RWPE2 (cell line): ENCODE measurements at regions not wholly inside any gene's neighbourhood (a gene's known extent, or its start where the extent isn't known, plus 50 kb on each side); places are given as distances from the start of the nearest gene placed in this dataset.

ENCODE experiments used
- ATAC-seq: fragments of 200-7000 bp; cut with Tn5 transposase; 3 replicates; pipeline ENCODE4 v1.9.1; 2021; ENCODE audit warnings: low read depth
- DNase-seq: peaks from one replicate; pipeline ENCODE4 v3.0.0-alpha.2; 2020; ENCODE audit warnings: low spot score
- H3K27ac ChIP-seq: fragments of 450-650 bp; 2 replicates; pipeline ENCODE4 v1.5.1; 2017; ENCODE audit warnings: mild to moderate bottlenecking; ENCODE audit not compliant: poor library complexity, severe bottlenecking
- H3K27me3 ChIP-seq: fragments of 250-450 bp; sonication (Bioruptor Pico); 2 replicates; pipeline ENCODE4 v1.5.1; 2021; ENCODE audit warnings: mild to moderate bottlenecking, moderate library complexity; ENCODE audit not compliant: insufficient read depth, poor library complexity, severe bottlenecking
- H3K36me3 ChIP-seq: fragments of 250-450 bp; sonication (Bioruptor Pico); 2 replicates; pipeline ENCODE4 v1.5.1; 2020; ENCODE audit warnings: low read depth, mild to moderate bottlenecking, moderate library complexity
- H3K4me1 ChIP-seq: fragments of 250-450 bp; sonication (Bioruptor Pico); 2 replicates; pipeline ENCODE4 v1.5.1; 2021; ENCODE audit warnings: mild to moderate bottlenecking, moderate library complexity; ENCODE audit not compliant: insufficient read depth, poor library complexity, severe bottlenecking
- H3K4me3 ChIP-seq: fragments of 250-450 bp; sonication (Bioruptor Pico); 2 replicates; pipeline ENCODE4 v1.5.1; 2021; ENCODE audit warnings: mild to moderate bottlenecking, moderate library complexity; ENCODE audit not compliant: severe bottlenecking
- H3K9me3 ChIP-seq: fragments of 250-450 bp; sonication (Bioruptor Pico); 2 replicates; pipeline ENCODE4 v1.5.1; 2021; ENCODE audit warnings: mild to moderate bottlenecking, moderate library complexity; ENCODE audit not compliant: severe bottlenecking
- TF ChIP-seq, protein P1 (sequence below): fragments of 450-650 bp; IDR thresholded peaks from one replicate; pipeline ENCODE4 v1.5.1; 2017; ENCODE audit warnings: mild to moderate bottlenecking, moderate library complexity; ENCODE audit not compliant: poor library complexity, severe bottlenecking

DNA sequence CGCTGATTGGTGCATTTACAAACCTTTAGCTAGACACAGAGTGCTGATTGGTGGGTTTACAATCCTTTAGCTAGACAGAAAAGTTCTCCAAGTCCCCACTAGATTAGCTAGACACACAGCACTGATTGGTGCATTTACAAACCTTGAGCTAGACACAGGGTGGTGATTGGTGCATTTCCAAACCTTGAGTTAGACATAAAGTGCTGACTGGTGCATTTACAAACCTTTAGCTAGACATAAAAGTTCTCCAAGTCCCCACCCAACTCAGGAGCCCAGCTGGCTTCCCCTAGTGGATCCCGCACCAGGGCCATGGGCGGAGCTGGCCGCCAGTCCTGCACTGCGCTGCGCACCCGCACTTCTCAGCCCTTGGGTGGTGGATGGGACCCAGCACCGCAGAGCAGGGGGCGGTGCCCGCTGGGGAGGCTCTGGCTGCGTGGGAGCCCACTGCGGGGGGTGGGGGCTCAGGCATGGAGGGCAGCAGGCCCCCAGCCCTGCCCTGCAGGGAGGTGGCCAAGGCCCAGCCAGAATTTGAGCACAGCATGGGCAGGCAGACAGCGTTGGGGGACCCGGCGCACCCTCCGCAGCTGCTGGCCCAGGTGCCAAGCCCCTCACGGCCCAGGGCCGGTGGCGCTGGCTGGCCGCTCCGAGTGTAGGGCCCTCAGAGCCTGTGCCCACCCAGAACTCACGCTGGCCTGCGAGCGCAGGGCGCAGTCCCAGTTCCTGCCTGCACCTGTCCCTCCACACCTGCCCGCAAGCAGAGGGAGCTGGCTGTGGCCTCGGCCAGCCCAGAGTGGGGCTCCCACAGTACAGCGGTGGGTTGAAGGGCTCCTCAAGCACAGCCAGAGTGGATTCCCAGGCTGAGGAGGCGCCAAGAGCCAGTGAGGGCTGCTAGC is 608.9 kb upstream of the LCORL start:
- Histone ChIP-seq H3K9me3 (no peaks in the 10 kb centered on the region), H3K4me3 (no peak overlapping the region), H3K4me1 (no peaks in the 10 kb centered on the region), H3K27me3 (no peaks in the 10 kb centered on the region), H3K36me3 (no peaks in the 10 kb centered on the region), H3K27ac (no peak overlapping the region)
- DNase-seq = no peak
- TF ChIP-seq, protein P1, sequence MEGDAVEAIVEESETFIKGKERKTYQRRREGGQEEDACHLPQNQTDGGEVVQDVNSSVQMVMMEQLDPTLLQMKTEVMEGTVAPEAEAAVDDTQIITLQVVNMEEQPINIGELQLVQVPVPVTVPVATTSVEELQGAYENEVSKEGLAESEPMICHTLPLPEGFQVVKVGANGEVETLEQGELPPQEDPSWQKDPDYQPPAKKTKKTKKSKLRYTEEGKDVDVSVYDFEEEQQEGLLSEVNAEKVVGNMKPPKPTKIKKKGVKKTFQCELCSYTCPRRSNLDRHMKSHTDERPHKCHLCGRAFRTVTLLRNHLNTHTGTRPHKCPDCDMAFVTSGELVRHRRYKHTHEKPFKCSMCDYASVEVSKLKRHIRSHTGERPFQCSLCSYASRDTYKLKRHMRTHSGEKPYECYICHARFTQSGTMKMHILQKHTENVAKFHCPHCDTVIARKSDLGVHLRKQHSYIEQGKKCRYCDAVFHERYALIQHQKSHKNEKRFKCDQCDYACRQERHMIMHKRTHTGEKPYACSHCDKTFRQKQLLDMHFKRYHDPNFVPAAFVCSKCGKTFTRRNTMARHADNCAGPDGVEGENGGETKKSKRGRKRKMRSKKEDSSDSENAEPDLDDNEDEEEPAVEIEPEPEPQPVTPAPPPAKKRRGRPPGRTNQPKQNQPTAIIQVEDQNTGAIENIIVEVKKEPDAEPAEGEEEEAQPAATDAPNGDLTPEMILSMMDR = no peak
- no peak for ATAC-seq

DNA sequence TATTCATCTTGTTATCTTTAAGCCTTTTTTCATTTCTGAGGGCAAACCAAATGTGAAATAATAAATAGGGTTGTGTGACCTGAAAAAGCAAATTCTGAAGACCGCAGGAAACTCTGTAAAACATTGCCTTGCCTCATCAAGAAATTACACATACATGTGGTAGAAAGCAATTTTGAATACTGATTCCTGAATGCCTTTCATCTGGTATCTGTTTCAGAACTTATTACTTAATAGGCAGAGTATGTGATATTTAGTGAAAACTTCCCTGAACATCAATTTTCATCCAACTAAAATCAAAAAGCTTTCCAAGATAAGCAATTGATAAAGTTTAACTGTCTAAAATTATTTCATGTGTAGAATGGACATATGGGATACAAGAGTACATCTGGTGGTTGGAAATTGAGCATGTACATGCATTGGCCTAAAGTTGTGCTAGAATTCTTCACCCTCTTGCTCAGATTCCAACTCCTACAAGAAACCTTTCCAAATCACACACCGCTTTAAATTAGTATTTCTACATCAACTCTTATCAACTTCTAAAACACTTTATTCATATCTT is 606.0 kb upstream of the LCORL start:
- Histone ChIP-seq H3K4me3 (no peak overlapping the region), H3K27me3 (no peaks in the 10 kb centered on the region), H3K27ac (no peak overlapping the region), H3K9me3 (no peaks in the 10 kb centered on the region), H3K4me1 (no peaks in the 10 kb centered on the region), H3K36me3 (no peaks in the 10 kb centered on the region)
- TF ChIP-seq, protein P1 = no peak
- ATAC-seq (no peak), DNase-seq (no peak)

DNA sequence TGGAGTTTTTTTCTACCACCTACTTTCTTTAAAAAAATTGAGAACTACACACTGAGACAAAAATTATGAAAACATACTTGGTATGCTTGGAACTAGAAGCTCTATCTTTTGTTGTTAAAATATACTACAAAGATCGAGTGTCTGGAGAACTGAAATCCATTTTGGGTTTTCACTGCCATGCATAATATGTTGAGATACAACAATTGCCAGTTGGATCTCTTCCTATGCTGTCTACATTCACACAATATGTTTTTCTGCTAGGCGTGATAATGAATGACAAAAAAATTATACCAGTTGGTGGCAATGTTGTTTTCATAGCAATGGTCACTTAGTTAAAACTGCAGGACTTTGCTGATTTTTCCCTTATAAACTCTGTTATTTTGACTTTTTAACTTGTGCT is 605.4 kb upstream of the LCORL start:
- ATAC-seq = no peak
- no peak overlapping the region for H3K4me3 ChIP-seq
- no peaks in the 10 kb centered on the region for H3K27me3 ChIP-seq
- no peak for DNase-seq
- H3K9me3 ChIP-seq = no peaks in the 10 kb centered on the region
- TF ChIP-seq, protein P1 = no peak
- H3K27ac ChIP-seq = no peak overlapping the region
- no peaks in the 10 kb centered on the region for H3K4me1 ChIP-seq
- H3K36me3 ChIP-seq = no peaks in the 10 kb centered on the region

DNA sequence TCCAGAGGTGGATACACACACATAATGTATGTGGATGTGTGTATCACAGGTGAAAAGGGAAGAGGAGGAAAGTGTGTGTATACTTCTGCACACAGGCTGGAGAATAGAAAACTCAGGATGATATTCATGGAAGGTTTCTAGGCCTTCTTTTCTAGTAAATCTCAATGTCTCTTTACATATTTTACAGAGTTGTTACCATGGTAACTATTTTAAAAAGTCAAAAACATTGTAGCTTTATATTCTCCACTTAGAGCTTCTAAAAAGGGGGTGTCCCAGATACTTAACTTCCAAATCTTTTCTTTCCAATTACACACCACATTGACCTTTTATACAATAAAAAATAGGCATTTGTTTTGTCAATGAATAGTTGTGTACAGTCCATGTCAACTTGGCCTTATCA is 604.8 kb upstream of the LCORL start:
- ATAC-seq = no peak
- DNase-seq = no peak
- TF ChIP-seq, protein P1 = no peak
- Histone ChIP-seq H3K4me1 (no peaks in the 10 kb centered on the region), H3K4me3 (no peak overlapping the region), H3K9me3 (no peaks in the 10 kb centered on the region), H3K27ac (no peak overlapping the region), H3K36me3 (no peaks in the 10 kb centered on the region), H3K27me3 (no peaks in the 10 kb centered on the region)

DNA sequence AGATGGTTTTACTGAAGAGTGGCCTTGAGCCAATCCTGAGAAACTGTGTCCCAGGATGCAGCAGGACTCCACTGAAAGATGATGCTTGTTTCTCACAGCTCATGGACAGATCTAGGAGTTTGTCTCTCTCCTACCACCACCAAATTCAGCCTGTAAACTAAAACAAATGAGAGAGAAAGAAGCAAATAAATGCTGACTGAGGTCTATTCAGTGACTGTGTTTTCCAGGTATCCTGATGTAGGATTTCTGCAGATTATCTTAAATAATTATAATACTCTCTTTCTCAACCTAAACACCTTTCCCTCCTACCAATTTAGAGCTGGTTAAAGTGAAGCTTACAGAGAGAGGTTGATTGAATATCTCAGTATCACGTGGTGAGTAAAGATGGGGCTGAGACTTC is 599.6 kb upstream of the LCORL start:
- Histone ChIP-seq H3K9me3 (no peaks in the 10 kb centered on the region), H3K4me3 (no peak overlapping the region), H3K36me3 (no peaks in the 10 kb centered on the region), H3K27me3 (no peaks in the 10 kb centered on the region), H3K27ac (no peak overlapping the region), H3K4me1 (no peaks in the 10 kb centered on the region)
- DNase-seq (no peak), ATAC-seq (no peak)
- TF ChIP-seq, protein P1 = no peak
